ENCODE measurements at regions not wholly inside any gene's neighbourhood (a gene's known extent, or its start where the extent isn't known, plus 50 kb on each side); places are given as distances from the start of the nearest gene placed in this dataset.
A peak's percentile ranks its signal among the peaks of the same experiment; 100 is the strongest.

- no peak for DNase-seq (ENCODE audit: low read depth)
These were observed 319.6 kb downstream of the RRAGC start for GRCh38 chr1:38539931-38540330.

- no peak for DNase-seq (ENCODE audit: low read depth)
These were observed 320.7 kb downstream of the RRAGC start for GRCh38 chr1:38538834-38539233.

- no peak for DNase-seq (ENCODE audit: low read depth)
These were observed 323.5 kb downstream of the RRAGC start for GRCh38 chr1:38536089-38536488.

GRCh38 chr1:38534473-38534823 is 325.1 kb downstream of the RRAGC start:
- DNase-seq (ENCODE audit: low read depth) = no peak

- DNase-seq (ENCODE audit: low read depth) = no peak
These were observed 325.6 kb downstream of the RRAGC start for GRCh38 chr1:38533772-38534472.

- DNase-seq (ENCODE audit: low read depth) = no peak
These were observed 328.6 kb downstream of the RRAGC start for GRCh38 chr1:38530957-38531356.

- DNase-seq (ENCODE audit: low read depth) = no peak
These were observed 329.6 kb downstream of the RRAGC start for GRCh38 chr1:38529946-38530345.

GRCh38 chr1:38529391-38529790 is 330.2 kb downstream of the RRAGC start:
- peak; percentile 41 for DNase-seq (ENCODE audit: low read depth)

- no peak for DNase-seq (ENCODE audit: low read depth)
These were observed 330.9 kb downstream of the RRAGC start for GRCh38 chr1:38528623-38529022.

- peak; percentile 25 for DNase-seq (ENCODE audit: low read depth)
These were observed 332.1 kb downstream of the RRAGC start for GRCh38 chr1:38527373-38527966.

- DNase-seq (ENCODE audit: low read depth) = no peak
These were observed 333.5 kb downstream of the RRAGC start for GRCh38 chr1:38526046-38526445.

GRCh38 chr1:38525343-38526043 is 334.1 kb downstream of the RRAGC start:
- no peak for DNase-seq (ENCODE audit: low read depth)

- DNase-seq (ENCODE audit: low read depth) = no peak
These were observed 335.4 kb downstream of the RRAGC start for GRCh38 chr1:38524025-38524641.

- no peak for DNase-seq (ENCODE audit: low read depth)
These were observed 336.0 kb downstream of the RRAGC start for GRCh38 chr1:38523568-38523939.

- no peak for DNase-seq (ENCODE audit: low read depth)
These were observed 336.5 kb downstream of the RRAGC start for GRCh38 chr1:38522915-38523567.

- no peak for DNase-seq (ENCODE audit: low read depth)
These were observed 343.0 kb downstream of the RRAGC start for GRCh38 chr1:38516560-38516959.

- DNase-seq (ENCODE audit: low read depth) = no peak
These were observed 346.8 kb downstream of the RRAGC start for GRCh38 chr1:38512789-38513188.

GRCh38 chr1:38512024-38512767 is 347.4 kb downstream of the RRAGC start:
- DNase-seq (ENCODE audit: low read depth) = no peak

GRCh38 chr1:38508232-38508631 is 351.3 kb downstream of the RRAGC start:
- DNase-seq (ENCODE audit: low read depth) = no peak

GRCh38 chr1:38507563-38507962 is 352.0 kb downstream of the RRAGC start:
- no peak for DNase-seq (ENCODE audit: low read depth)

GRCh38 chr1:38505944-38506343 is 353.6 kb downstream of the RRAGC start:
- DNase-seq (ENCODE audit: low read depth) = no peak

GRCh38 chr1:38502758-38503157 is 356.8 kb downstream of the RRAGC start:
- DNase-seq (ENCODE audit: low read depth) = no peak

All from RPMI7951 (cell line).